ENCODE measurements at regions not wholly inside any gene's neighbourhood (a gene's known extent, or its start where the extent isn't known, plus 50 kb on each side); places are given as distances from the start of the nearest gene placed in this dataset.
"Not testable (repeated sequence)": the region's sequence is repeated elsewhere in the genome, so short reads cannot be mapped to it uniquely, and the experiment has no call there.

- DNase-seq (ENCODE audit: low read depth), result no peak
Observed at GRCh38 chrX:65610481-65610880, 57.0 kb upstream of the MSN start.

DNA sequence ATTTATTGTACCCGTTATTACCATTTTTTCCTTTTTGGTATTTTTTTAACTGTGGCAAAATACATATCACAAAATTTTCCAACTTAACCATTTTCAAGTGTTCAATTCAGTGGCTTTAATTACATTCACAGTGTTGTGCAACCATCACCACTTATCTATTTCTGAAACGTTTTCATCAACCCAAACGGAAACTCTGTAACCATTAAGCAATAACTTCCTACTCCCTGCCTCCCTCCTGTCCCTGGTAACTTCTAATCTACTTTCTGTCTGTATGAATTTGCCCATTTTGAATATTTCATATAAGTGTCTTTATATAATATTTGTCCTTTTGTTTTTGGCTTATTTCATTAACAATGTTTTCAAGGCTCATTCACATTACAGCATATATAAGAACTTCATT is 57.4 kb upstream of the MSN start:
- no peak for DNase-seq (ENCODE audit: low read depth)

DNA sequence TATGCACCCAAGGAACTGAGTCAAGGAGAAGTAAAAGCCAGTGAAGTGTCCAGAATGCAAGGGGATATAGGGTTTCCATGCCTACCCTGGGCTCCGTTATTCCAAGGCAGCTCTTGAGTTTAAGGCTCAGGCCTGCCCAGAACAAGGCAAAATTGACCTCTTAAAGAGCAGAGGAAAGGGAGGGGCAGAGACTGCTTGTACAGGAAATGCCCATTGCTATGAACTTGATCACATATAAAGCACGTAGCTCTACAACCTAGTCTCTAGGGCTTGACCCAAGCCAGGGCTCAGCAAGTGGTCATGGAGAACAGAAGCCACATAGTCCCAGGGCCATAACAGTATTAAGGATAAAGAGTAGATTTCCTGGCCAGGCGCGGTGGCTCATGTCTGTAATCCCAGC is 58.2 kb upstream of the MSN start:
- no peak for DNase-seq (ENCODE audit: low read depth)

- no peak for DNase-seq (ENCODE audit: low read depth)
Observed at GRCh38 chrX:65608026-65608425, 59.4 kb upstream of the MSN start.

GRCh38 chrX:65607070-65607742 is 60.2 kb upstream of the MSN start:
- no peak for DNase-seq (ENCODE audit: low read depth)

DNA sequence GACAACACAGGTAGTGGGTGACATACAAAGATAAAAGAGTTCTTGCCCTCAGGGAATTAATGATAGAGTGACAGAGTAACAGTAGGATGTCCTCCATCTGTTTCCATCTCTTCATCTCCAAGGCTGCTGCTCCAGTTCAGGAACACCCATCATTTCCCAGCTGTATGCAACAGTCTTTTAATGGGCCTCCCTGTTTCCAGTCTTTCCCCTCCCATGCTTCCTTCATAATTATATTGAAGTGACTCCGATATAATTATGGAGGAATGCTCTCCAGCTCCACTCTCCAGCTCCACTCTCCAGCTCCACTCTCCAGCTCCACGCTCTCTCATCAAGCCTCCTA is 65.3 kb upstream of the MSN start:
- DNase-seq (ENCODE audit: low read depth), result no peak

DNA sequence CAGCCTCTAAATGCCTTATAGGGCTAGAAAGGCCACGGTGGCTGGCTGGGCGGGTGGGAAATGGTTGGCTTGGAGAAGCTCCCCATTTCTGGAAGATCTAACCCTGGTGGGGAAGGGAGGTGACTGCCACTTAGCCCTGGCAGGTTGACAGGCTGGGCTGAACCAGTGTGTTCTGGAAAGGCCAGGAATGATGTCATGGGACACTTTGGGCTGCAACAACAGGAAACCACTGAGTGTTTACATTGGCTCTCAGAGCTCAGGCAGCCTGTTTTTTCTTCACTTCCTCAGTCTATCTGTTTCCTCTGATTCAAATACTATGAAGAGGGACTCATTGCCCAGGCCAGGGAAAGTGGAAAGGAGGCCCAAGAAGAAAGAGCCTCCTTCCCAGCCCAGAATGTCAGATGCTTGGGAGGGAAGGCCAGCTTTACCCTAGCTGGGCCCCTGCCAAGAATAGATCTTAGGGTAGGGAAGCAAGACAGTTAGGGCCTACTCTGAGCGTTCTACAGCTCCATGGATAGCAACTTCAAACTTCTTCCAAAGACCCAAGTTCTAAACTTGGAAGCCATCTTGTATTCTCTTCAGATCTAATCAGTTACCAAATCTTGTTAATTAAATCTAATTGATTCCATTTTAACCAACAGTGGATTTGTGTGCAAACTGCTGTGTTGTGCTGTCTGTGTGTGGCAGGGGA is 65.8 kb upstream of the MSN start:
- peak; percentile 38 for DNase-seq (ENCODE audit: low read depth)

GRCh38 chrX:65601126-65601525 is 66.3 kb upstream of the MSN start:
- no peak for DNase-seq (ENCODE audit: low read depth)

DNA sequence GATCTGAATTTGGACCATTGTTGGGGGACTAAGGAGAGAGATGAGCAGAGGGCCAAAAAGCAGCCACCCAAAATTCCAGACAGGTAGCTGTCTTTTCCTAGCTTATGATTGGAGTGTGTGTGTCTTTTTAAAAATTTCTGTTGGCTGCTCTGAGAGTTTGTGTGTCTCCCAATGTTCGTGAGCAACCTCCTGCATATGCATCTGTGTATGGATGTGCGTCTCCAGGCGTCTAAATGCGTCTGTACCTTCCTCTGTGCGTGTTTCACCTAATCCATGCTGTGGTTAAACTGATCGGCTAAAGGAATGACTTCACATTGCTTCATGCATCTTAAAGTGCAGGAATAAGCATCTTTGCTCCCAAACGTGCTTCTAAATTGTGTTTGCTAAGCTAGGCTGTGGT is 65.5 kb upstream of the LAS1L start:
- DNase-seq (ENCODE audit: low read depth), result no peak

DNA sequence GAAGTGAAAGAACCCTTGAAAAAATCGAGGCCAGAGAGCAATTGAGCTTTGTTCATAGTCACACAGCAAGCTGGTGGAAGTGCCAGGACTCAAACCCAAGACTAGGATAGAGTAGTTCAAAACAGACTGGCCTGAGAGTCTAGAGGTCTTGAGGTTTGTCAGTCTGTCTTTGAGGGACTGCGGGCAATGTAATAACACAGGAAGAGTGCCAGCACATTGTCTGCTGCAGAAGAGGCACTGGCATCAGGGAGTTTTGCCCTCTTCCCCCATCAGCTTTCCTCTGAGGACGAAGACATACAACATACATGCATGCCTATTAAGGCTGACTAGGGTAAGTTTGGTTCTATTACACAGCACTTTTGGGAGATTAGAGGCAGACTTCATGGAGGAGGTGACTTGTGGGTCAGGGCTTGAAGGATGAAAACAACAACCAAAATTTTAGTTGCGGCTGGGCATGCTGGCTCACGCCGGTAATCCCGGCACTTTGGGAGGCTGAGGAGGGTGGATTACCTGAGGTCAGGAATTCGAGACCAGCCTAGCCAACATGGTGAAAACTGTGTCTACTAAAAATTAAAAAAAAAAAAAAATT is 64.1 kb upstream of the LAS1L start:
- no peak for DNase-seq (ENCODE audit: low read depth)

DNA sequence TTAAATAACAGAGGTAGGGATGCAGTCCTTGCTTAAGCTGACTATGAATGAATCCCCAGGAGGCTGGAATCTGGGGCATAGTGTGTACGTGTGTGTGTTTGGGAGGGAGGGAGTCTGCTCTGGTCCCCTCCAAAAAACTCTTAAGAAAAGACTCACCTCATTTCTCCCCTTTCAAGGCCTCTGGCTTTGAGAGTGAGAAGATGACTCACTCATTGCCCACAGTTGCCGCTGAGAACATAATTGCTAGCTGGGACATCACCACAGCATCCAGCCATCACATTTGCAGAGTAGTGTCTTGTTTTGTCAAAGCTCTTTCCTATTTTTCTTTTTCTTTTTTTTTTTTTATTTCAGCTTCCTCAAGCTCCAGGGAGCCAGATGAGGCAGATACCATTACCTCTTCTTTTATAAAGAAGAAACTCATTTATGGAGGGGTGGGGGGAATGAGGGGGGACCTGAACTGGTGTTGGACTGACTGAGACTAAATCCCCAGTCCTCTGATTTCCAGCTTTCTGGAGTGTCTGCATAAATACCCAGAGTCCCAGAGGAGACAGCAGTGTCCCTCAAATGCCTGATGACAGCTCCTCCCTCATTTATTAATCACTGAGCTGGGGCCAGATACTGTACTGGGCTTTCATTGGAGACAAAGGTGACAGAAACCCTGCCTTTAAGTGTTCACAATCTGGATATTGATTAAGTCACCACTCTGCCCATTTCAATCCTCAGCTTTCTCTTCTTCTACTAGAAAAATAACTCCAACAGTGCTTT is 61.9 kb upstream of the LAS1L start:
- DNase-seq (ENCODE audit: low read depth), result no peak

DNA sequence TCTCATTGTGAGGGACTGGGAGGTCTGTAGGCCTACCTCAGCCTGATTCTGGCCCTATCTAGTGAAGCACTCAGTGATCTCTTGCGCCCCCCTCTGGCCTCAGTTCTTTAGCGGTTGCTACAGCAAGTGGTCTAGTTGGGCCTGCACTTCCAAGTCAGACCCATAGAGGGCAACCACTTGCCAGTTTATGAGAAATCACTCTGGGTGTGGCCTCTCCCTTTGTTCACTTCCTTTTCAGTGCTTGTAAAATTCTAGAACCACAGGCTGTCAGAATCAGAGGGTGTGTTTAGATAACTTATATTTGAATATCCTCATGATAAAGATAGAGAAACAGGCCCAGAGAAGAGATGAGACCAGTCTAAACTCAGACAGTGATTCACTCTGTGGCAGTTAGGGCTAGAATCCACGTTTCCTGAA is 60.9 kb upstream of the LAS1L start:
- DNase-seq (ENCODE audit: low read depth), result peak; percentile 74

- DNase-seq (ENCODE audit: low read depth), result no peak
Observed at GRCh38 chrX:65591206-65591605, 56.6 kb upstream of the LAS1L start.

- DNase-seq (ENCODE audit: low read depth), result no peak
Observed at GRCh38 chrX:65589304-65589703, 54.7 kb upstream of the LAS1L start.

DNA sequence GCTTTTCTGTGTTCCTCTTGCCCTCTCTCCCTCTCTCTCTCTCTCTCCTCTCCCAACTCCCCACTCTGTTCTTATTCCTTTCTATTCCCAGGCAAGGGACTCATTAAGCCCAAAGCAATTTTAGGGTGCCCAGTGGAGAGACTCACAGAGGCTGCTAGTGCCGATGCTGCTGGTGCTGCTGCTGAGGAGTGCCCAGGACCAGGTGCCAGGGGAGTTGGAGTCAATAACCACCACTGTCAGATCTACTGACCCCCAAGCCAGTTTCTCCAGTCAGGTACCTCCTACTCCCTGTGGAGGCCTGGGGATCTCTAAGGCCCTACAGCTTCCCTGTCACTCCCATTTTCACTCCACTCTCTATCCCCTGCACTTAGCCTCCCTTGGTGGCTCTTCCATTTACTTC is 54.2 kb upstream of the LAS1L start:
- no peak for DNase-seq (ENCODE audit: low read depth)

DNA sequence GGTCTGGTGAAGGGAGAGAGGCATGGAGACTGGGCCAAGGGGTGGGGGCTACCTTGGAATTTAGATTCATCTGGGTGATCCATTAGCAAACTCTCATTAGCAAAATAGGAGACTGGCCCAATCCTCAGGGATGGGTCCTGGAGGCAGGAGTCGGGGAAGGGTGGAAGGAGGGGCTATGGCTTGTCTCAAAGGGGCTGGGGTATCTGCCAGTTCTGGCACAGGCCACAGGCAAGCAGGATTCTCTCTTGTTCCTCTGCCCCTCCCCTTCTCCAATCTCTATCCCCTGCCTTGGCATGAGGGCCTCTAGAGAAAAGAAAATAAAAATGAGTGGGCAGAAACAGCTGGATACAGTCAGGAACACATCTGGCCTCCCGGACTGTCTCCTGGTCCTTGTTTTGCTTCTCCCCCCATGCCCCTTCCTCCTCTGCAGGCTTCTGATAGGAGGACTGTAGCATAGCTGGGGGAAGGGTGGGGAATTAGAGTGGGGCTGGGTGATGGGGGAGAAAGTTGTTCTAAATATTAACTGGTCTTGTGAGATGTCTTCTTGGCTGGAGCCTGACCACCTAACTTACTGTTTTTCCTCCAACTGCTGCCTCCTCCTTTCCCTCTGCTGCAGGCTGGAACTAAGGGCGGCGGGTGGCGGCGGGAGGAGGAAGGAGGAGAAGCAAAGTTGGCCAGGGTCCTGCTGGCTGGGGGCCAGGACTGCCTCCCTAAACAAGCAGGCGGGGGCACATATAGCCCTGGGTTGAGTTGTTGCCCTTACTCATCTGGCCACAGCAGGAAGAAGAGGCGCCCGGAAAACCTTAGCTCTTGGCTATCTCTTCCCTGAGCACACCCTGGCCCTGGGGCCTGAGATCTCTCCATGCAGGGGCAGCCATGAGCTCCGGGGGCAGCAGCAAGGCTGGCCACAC is 53.3 kb upstream of the LAS1L start:
- no peak for DNase-seq (ENCODE audit: low read depth)

DNA sequence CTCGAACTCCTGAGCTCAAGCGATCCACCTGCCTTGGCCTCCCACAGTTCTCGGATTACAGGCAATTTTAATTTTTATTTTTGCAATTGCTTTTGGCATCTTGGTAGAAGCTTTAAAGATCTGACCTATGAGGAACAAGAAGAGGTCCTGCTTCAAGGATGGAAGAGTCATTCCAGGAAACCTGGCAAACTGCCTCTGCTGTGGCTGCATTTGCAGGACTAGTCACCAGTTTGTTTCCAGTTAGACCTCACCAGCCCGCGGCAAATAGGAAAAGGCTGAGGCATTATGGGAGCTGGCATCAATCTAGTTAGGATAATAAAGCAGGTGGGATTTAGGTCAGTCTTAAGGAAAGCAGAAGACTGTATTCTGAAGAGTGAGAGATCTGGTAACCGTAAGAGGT is 51.9 kb upstream of the LAS1L start:
- no peak for DNase-seq (ENCODE audit: low read depth)

GRCh38 chrX:65585226-65585625 is 50.6 kb upstream of the LAS1L start:
- not testable (repeated sequence) for DNase-seq (ENCODE audit: low read depth)

Measured in forelimb muscle (tissue), 1 donor.